CD4-positive, alpha-beta T cell treated with Interleukin-17A for 1 hour (primary cell): ENCODE measurements at regions not wholly inside any gene's neighbourhood (a gene's known extent, or its start where the extent isn't known, plus 50 kb on each side); places are given as distances from the start of the nearest gene placed in this dataset.
"Not testable (repeated sequence)": the region's sequence is repeated elsewhere in the genome, so short reads cannot be mapped to it uniquely, and the experiment has no call there.

Experiments
- DNase-seq: peaks from one replicate; pipeline ENCODE4 v3.0.0-alpha.2; 2020

- DNase-seq: not testable (repeated sequence)
Measured at GRCh38 chr21:7837315-7837714, 2684.1 kb upstream of the TPTE start.

GRCh38 chr21:7853426-7853825 is 2668.0 kb upstream of the TPTE start:
- not testable (repeated sequence) for DNase-seq

GRCh38 chr21:7853836-7854235 is 2667.5 kb upstream of the TPTE start:
- DNase-seq: not testable (repeated sequence)
